ENCODE measurements at regions not wholly inside any gene's neighbourhood (a gene's known extent, or its start where the extent isn't known, plus 50 kb on each side); places are given as distances from the start of the nearest gene placed in this dataset.

- TF ChIP-seq FOS (IDR thresholded peaks at IDR 0.05; ENCODE audit: borderline replicate concordance, insufficient read depth, low read length) (no peak), GATA2 (IDR thresholded peaks at IDR 0.05; ENCODE audit: insufficient read depth, insufficient read length, low read depth, low read length) (no peak), POLR2AphosphoS5 (IDR thresholded peaks at IDR 0.05; ENCODE audit: insufficient read depth, low read depth, low read length) (no peak), MAX (IDR thresholded peaks at IDR 0.05; ENCODE audit: insufficient read depth, insufficient read length) (no peak), CTCF (IDR thresholded peaks at IDR 0.05; ENCODE audit: extremely low read depth in 1 of 2, insufficient read depth in 1 of 2, low read depth in 1 of 2, low read length in 2 of 2) (no peak), JUN (IDR thresholded peaks at IDR 0.05; ENCODE audit: borderline replicate concordance, insufficient read depth, insufficient read length, low read depth) (no peak), POLR2A (IDR thresholded peaks at IDR 0.05; ENCODE audit: low read depth, low read length) (no peak), MYC (IDR thresholded peaks at IDR 0.05; ENCODE audit: low read depth, low read length) (no peak), EZH2 (IDR thresholded peaks at IDR 0.05; ENCODE audit: borderline replicate concordance, low read depth, low read length, severe bottlenecking) (no peak)
- Histone ChIP-seq H3K4me3 (replicated peaks in 1 of 3; ENCODE audit: insufficient read depth in 1 of 3, low read depth in 1 of 3, low read length in 3 of 3) (no peak overlapping the region), H2AFZ (ENCODE audit: low read depth, low read length) (no peak overlapping the region), H3K36me3 (ENCODE audit: control insufficient read depth in 2 of 2, extremely low read depth in 1 of 2, insufficient read depth in 2 of 2, low read length in 2 of 2) (no peaks in the 10 kb centered on the region), H3K27ac (ENCODE audit: insufficient read depth, low read depth, low read length) (no peak overlapping the region), H3K27me3 (ENCODE audit: control insufficient read depth in 2 of 2, insufficient read depth in 2 of 2, low read length in 2 of 2) (no peaks in the 10 kb centered on the region), H3K79me2 (ENCODE audit: control insufficient read depth, insufficient read depth, low read length) (no peaks in the 10 kb centered on the region), H3K9me3 (replicated peaks; ENCODE audit: control insufficient read depth, insufficient read depth, low read length) (no peaks in the 10 kb centered on the region), H3K4me1 (ENCODE audit: control insufficient read depth, extremely low read depth, insufficient read depth, low read length) (no peaks in the 10 kb centered on the region), H3K9ac (replicated peaks; ENCODE audit: extremely low read depth, insufficient read depth, low read length) (no peak overlapping the region), H3K4me2 (ENCODE audit: insufficient read depth, low read length) (no peak overlapping the region), H4K20me1 (replicated peaks; ENCODE audit: control insufficient read depth, extremely low read depth, insufficient read depth, low read length) (no peaks in the 10 kb centered on the region), H3K9me1 (replicated peaks; ENCODE audit: control insufficient read depth, extremely low read depth, insufficient read depth, low read length) (no peaks in the 10 kb centered on the region)
- FAIRE-seq: no peak
- ChIA-PET CTCF (interaction anchor here (1.3 kb wide), 1 partner anchor 33 kb away, joined by 3 read pairs; no protein-coding TSS in a partner anchor), POLR2A (no interaction called here)
- DNase-seq (ENCODE audit: low read depth, low spot score): no peak
- dilution Hi-C loops (cut with MboI; ENCODE audit: extremely low pct_ligation_motif_present, low sequenced_read_pairs) (no loop called here), intact Hi-C loops (cut with micrococcal nuclease) (no loop called here)
- BruUV-seq (replicated peaks): no TSS peak
Observed at GRCh38 chr4:135281230-135281629, 1079.6 kb upstream of the PABPC4L start.
